ENCODE measurements at regions not wholly inside any gene's neighbourhood (a gene's known extent, or its start where the extent isn't known, plus 50 kb on each side); places are given as distances from the start of the nearest gene placed in this dataset.

DNA sequence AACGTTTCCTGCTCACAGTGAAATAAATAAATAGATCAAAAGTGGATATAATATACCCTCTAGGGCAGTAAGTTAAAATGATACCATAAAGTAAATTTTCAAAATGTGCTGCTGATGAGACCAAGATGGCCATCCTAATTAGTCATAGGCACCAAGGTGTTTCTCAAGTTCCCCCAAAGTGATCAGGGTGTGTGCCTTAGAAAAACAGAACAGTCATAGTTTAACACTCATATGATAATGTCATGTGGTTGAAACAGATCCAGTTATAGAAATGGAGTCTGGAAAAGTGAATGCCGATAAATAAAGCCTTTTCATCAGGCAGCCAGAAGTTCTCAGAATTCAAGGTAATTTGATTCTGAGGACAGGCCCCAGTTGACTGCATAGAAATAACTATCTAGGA, 161.5 kb upstream of the CDKN2B start:
- H3F3A ChIP-seq (ENCODE audit: insufficient read depth, low read depth), result peaks cover 9% of the 10 kb centered on the region
- no peaks in the 10 kb centered on the region for H3K27me3 ChIP-seq (ENCODE audit: insufficient read depth, low read depth)
- no peaks in the 10 kb centered on the region for H4K20me1 ChIP-seq (ENCODE audit: insufficient read depth)
- H3K36me3 ChIP-seq (ENCODE audit: low read depth), result no peaks in the 10 kb centered on the region
- peak overlapping the region; percentile 72 for H3K27ac ChIP-seq
- H3K4me1 ChIP-seq (replicated peaks; ENCODE audit: insufficient read depth), result peaks cover 25% of the 10 kb centered on the region
- CTCF ChIA-PET, result no interaction called here
- DNase-seq, result no peak
- H3K4me3 ChIP-seq, result no peak overlapping the region
- intact Hi-C loops (cut with micrococcal nuclease; ENCODE audit: unreplicated experiment), result no loop called here
- no TSS peak for BruUV-seq (replicated peaks)
- H3K4me2 ChIP-seq, result peak overlapping the region; percentile 10; the same call in 1 of the 2 replicates
- no peaks in the 10 kb centered on the region for H3K9me3 ChIP-seq (ENCODE audit: insufficient read depth, low read depth)
- no peaks in the 10 kb centered on the region for H3K9me2 ChIP-seq (ENCODE audit: insufficient read depth)
- no peaks in the 10 kb centered on the region for H3K79me2 ChIP-seq (ENCODE audit: low read depth)
- POLR2A ChIA-PET (ENCODE audit: unreplicated experiment), result no interaction called here
- no peak for TF ChIP-seq EZH2 (IDR thresholded peaks at IDR 0.05; ENCODE audit: low read depth)
- TF ChIP-seq, protein P1, sequence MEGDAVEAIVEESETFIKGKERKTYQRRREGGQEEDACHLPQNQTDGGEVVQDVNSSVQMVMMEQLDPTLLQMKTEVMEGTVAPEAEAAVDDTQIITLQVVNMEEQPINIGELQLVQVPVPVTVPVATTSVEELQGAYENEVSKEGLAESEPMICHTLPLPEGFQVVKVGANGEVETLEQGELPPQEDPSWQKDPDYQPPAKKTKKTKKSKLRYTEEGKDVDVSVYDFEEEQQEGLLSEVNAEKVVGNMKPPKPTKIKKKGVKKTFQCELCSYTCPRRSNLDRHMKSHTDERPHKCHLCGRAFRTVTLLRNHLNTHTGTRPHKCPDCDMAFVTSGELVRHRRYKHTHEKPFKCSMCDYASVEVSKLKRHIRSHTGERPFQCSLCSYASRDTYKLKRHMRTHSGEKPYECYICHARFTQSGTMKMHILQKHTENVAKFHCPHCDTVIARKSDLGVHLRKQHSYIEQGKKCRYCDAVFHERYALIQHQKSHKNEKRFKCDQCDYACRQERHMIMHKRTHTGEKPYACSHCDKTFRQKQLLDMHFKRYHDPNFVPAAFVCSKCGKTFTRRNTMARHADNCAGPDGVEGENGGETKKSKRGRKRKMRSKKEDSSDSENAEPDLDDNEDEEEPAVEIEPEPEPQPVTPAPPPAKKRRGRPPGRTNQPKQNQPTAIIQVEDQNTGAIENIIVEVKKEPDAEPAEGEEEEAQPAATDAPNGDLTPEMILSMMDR (conservative IDR thresholded peaks at IDR 0.05), result no peak
- H2AFZ ChIP-seq, result no peak overlapping the region

DNA sequence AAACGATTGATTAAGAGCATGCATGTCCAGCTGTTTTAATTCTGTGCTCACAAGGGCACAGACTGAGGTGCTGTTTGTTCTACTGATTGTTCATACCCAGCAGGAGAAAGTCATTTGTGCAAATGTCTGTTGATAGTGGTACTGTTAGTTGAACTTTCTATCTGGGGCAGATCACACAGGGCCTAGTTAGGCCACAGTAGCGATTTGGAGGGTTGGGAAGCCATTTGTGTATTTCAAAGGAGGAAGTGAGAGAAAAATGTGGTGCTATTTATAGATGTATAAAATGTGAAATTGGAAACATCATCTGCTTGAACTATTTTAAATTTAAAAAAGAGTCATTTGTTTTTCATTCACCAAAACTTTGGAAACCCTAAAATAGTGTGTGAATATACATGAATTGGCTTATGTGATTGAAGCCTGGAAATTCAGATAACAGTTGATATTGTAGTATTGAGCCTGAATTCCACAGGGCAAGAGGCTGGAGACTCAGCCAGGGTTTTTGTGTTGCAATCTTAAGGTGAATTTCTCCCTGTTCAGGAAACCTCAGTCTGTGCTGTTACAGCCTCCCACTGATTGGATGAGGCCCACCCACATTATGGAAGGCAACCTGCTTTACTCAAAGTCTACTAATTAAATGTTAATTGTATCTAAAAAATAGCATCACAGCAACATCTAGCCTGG, 162.0 kb upstream of the CDKN2B start:
- H4K20me1 ChIP-seq (ENCODE audit: insufficient read depth), result no peaks in the 10 kb centered on the region
- no peaks in the 10 kb centered on the region for H3K9me3 ChIP-seq (ENCODE audit: insufficient read depth, low read depth)
- H3K36me3 ChIP-seq (ENCODE audit: low read depth), result no peaks in the 10 kb centered on the region
- no peaks in the 10 kb centered on the region for H3K27me3 ChIP-seq (ENCODE audit: insufficient read depth, low read depth)
- H3K79me2 ChIP-seq (ENCODE audit: low read depth), result no peaks in the 10 kb centered on the region
- ChIA-PET POLR2A (ENCODE audit: unreplicated experiment) (no interaction called here), CTCF (no interaction called here)
- peaks cover 25% of the 10 kb centered on the region for H3K4me1 ChIP-seq (replicated peaks; ENCODE audit: insufficient read depth)
- no TSS peak for BruUV-seq (replicated peaks)
- H3K4me2 ChIP-seq, result no peak overlapping the region
- peaks cover 9% of the 10 kb centered on the region for H3F3A ChIP-seq (ENCODE audit: insufficient read depth, low read depth)
- no peak overlapping the region for H2AFZ ChIP-seq
- no peak for DNase-seq
- no peak for TF ChIP-seq EZH2 (IDR thresholded peaks at IDR 0.05; ENCODE audit: low read depth)
- TF ChIP-seq, protein P1 (conservative IDR thresholded peaks at IDR 0.05), result no peak
- intact Hi-C loops (cut with micrococcal nuclease; ENCODE audit: unreplicated experiment), result no loop called here
- H3K27ac ChIP-seq, result peak overlapping the region; percentile 72; the same call in 1 of the 2 replicates
- H3K4me3 ChIP-seq, result no peak overlapping the region
- no peaks in the 10 kb centered on the region for H3K9me2 ChIP-seq (ENCODE audit: insufficient read depth)

DNA sequence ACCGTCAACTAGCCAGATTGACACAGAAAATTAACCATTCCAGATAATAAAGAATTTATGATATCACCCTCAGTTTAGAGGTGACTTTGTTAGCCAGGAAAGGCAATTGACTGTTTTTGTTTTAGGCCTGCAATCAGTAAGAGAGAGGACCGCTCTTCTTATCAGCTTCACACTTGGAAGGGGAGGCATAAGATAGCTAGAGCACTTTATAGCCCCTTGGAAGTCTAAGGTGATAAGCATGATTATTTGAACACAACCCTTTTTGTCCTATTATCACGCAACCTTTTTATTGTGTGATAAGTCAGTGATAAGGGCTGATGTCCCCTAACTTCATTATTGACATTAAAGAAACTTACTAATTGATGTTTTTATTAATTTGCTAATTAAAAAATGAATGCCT, 162.6 kb upstream of the CDKN2B start:
- Histone ChIP-seq H3K27ac (no peak overlapping the region), H3K9me2 (ENCODE audit: insufficient read depth) (no peaks in the 10 kb centered on the region), H2AFZ (no peak overlapping the region), H3K27me3 (ENCODE audit: insufficient read depth, low read depth) (no peaks in the 10 kb centered on the region), H3F3A (ENCODE audit: insufficient read depth, low read depth) (peaks cover 9% of the 10 kb centered on the region), H3K4me2 (no peak overlapping the region), H3K4me3 (no peak overlapping the region), H3K4me1 (replicated peaks; ENCODE audit: insufficient read depth) (peaks cover 25% of the 10 kb centered on the region), H3K9me3 (ENCODE audit: insufficient read depth, low read depth) (no peaks in the 10 kb centered on the region), H3K79me2 (ENCODE audit: low read depth) (no peaks in the 10 kb centered on the region), H3K36me3 (ENCODE audit: low read depth) (no peaks in the 10 kb centered on the region), H4K20me1 (ENCODE audit: insufficient read depth) (no peaks in the 10 kb centered on the region)
- ChIA-PET POLR2A (ENCODE audit: unreplicated experiment) (no interaction called here), CTCF (no interaction called here)
- TF ChIP-seq, protein P1 (conservative IDR thresholded peaks at IDR 0.05), result no peak
- no peak for TF ChIP-seq EZH2 (IDR thresholded peaks at IDR 0.05; ENCODE audit: low read depth)
- BruUV-seq (replicated peaks), result no TSS peak
- intact Hi-C loops (cut with micrococcal nuclease; ENCODE audit: unreplicated experiment), result no loop called here
- DNase-seq, result no peak

All from PC-9 (cell line).